Activated CD4-positive, alpha-beta T cell treated with anti-CD3 and anti-CD28 coated beads, Interleukin-2, amount 50 U/mL, for 24 hours (primary cell): ENCODE measurements at regions not wholly inside any gene's neighbourhood (a gene's known extent, or its start where the extent isn't known, plus 50 kb on each side); places are given as distances from the start of the nearest gene placed in this dataset.

Source experiments
- DNase-seq, 2 donors: peaks; one replicate each; pipeline ENCODE4 v3.0.0-alpha.2; 2020; ENCODE audit warnings: low read depth in 1 of 2, low spot score in 1 of 2

- DNase-seq: peak; percentile 86 to 92
Measured at GRCh38 chr6:79777713-79778579, 146.8 kb downstream of the SH3BGRL2 start.

DNA sequence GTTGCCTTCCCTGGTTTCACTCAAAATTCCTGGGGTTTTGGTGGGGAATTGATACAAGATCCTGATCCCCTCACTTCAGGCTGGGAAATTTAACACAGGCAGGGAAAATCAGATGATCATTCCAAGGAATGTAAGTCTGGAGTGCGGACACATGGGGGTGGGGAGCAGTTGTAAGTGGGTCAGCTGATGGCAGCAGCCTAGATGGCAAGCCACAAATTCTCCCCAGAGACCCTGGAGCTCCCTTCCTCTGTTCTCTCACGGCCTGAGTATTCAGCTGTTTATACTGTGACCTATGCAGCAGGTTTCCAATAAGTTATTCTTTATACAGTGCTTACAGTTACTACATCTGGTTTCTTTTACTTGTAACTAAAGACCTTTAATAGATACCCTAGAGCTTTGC, 144.9 kb downstream of the SH3BGRL2 start:
- no peak for DNase-seq

DNA sequence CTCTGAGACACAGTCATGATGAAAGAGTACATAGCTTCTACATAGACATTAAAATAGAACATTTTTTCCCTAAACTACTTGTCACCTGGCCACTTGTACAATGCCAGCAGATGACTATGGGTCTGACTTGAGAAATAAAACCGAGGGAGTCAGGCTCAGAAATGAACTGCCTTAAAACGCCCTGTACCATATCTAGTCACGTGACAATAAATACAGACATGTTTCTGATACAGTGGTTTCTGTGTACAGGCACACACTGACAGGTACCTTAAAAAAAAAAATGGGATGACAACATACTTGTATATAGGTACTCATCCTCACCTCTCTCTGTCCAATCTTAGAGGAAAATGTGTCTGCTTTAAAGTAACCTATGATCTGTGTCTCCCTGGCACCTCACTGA, 144.1 kb downstream of the SH3BGRL2 start:
- no peak for DNase-seq

DNA sequence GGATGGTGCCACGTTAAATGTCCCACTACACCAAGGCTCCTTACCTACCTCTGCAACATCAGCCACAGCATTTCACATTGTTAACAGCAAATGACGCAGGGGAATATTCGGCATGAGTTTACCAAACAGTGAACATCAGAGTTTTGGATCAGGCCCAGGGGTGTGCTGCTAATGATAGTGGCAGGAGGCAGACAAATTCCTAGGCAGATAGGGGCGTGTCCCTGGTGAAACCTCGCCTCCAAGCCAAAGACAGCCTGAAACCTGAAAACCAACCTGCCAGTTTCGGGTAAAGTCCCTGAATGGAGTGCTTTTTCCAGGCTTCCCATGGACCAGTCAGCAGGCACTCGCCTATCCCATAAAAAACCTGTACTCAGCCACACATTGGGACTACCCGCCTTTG, 133.6 kb downstream of the SH3BGRL2 start:
- DNase-seq: no peak

GRCh38 chr6:79763301-79763700, 132.2 kb downstream of the SH3BGRL2 start:
- no peak for DNase-seq

DNA sequence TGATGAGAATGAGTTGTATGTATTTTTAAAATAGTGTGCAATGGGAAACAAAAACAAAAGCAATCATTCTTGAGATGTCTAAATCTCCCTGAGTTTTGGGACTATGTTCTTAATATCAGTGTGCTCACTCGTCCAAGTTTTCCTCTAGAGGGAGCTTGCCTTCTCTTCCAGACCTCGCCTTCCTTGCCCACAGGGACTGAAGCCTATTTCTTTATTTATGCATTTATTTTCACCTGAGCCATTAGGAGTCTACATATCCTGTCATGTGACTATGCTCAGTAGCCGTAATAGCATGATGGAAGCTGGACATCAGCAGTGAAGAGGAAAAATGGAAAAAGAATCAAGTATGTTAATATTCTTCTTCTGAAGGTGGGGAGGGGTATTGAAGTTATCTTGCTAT, 131.2 kb downstream of the SH3BGRL2 start:
- DNase-seq: no peak

GRCh38 chr6:79756496-79756895, 125.4 kb downstream of the SH3BGRL2 start:
- DNase-seq: no peak

DNA sequence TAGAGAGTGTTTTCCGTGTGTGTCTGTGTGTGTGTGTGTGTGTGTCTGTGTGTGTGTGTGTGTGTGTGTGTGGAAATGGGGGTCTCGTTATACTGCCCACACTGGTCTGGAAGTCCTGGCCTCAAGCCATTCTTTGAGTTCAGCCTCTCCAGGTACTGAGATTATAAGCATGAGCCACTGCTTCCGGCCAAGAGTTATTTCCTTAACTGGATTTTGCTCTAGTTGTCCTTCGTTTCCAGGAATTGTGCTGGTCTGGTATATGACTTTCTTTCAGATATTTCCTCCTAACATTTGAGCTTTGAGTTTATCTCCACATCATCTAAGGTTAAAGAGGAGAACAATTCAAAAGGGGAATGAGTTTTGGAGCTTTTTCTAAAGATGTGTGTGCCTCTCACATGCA, 124.8 kb downstream of the SH3BGRL2 start:
- no peak for DNase-seq
